GM11168 (cell line): ENCODE measurements at regions not wholly inside any gene's neighbourhood (a gene's known extent, or its start where the extent isn't known, plus 50 kb on each side); places are given as distances from the start of the nearest gene placed in this dataset.

ENCODE experiments used
- in situ Hi-C: fragments of 300-500 bp; cut with MboI; formaldehyde crosslinking; loops from one replicate; pipeline ENCODE4 v1.12.0; 2022; ENCODE audit warnings: low sequenced_read_pairs; ENCODE audit not compliant: unreplicated experiment

GRCh38 chr14:53896726-53897125 is 59.9 kb downstream of the BMP4 start:
- in situ Hi-C loops, result no loop called here

GRCh38 chr14:53894456-53894855 is 62.2 kb downstream of the BMP4 start:
- in situ Hi-C loops, result no loop called here

GRCh38 chr14:53893374-53893773 is 63.3 kb downstream of the BMP4 start:
- in situ Hi-C loops, result no loop called here

- in situ Hi-C loops, result no loop called here
Measured at GRCh38 chr14:53890611-53891101, 66.0 kb downstream of the BMP4 start.

- in situ Hi-C loops, result no loop called here
Measured at GRCh38 chr14:53888535-53889386, 67.9 kb downstream of the BMP4 start.

GRCh38 chr14:53885136-53885640 is 71.4 kb downstream of the BMP4 start:
- in situ Hi-C loops, result no loop called here

GRCh38 chr14:53884601-53885000 is 72.0 kb downstream of the BMP4 start:
- in situ Hi-C loops, result no loop called here

- in situ Hi-C loops, result no loop called here
Measured at GRCh38 chr14:53883739-53884138, 72.9 kb downstream of the BMP4 start.

- in situ Hi-C loops, result no loop called here
Measured at GRCh38 chr14:53882684-53883083, 73.9 kb downstream of the BMP4 start.

- in situ Hi-C loops, result no loop called here
Measured at GRCh38 chr14:53881921-53882320, 74.7 kb downstream of the BMP4 start.

GRCh38 chr14:53881161-53881871 is 75.3 kb downstream of the BMP4 start:
- in situ Hi-C loops, result no loop called here

- in situ Hi-C loops, result no loop called here
Measured at GRCh38 chr14:53880761-53881160, 75.9 kb downstream of the BMP4 start.

- in situ Hi-C loops, result no loop called here
Measured at GRCh38 chr14:53879747-53880146, 76.9 kb downstream of the BMP4 start.

- in situ Hi-C loops, result no loop called here
Measured at GRCh38 chr14:53879022-53879686, 77.5 kb downstream of the BMP4 start.

GRCh38 chr14:53875324-53875897 is 81.2 kb downstream of the BMP4 start:
- in situ Hi-C loops, result no loop called here

- in situ Hi-C loops, result no loop called here
Measured at GRCh38 chr14:53874704-53875103, 81.9 kb downstream of the BMP4 start.

GRCh38 chr14:53872681-53873089 is 83.9 kb downstream of the BMP4 start:
- in situ Hi-C loops, result no loop called here

- in situ Hi-C loops, result no loop called here
Measured at GRCh38 chr14:53871951-53872350, 84.7 kb downstream of the BMP4 start.

GRCh38 chr14:53871011-53871410 is 85.6 kb downstream of the BMP4 start:
- in situ Hi-C loops, result no loop called here

GRCh38 chr14:53865711-53866110 is 90.9 kb downstream of the BMP4 start:
- in situ Hi-C loops, result no loop called here
